Astrocyte (in vitro differentiated cells and primary cell): ENCODE measurements at regions not wholly inside any gene's neighbourhood (a gene's known extent, or its start where the extent isn't known, plus 50 kb on each side); places are given as distances from the start of the nearest gene placed in this dataset.

Experiments
- DNase-seq: peaks from one replicate; pipeline ENCODE4 v3.0.0-alpha.2; 2010; ENCODE audit warnings: low read depth
- FAIRE-seq: peaks from 2 replicates; lab custom pipeline; 2011; peaks lifted over from hg19 to GRCh38; lab: Jason Lieb, UNC
- H2AFZ ChIP-seq: 2 replicates; pipeline ENCODE4 v1.6.0; 2012; ENCODE audit warnings: low read depth, low read length, inconsistent platforms
- H3K27ac ChIP-seq: 2 replicates; pipeline ENCODE4 v1.5.1; 2011; ENCODE audit warnings: low read depth, low read length, inconsistent platforms
- H3K27me3 ChIP-seq: 2 replicates; pipeline ENCODE4 v1.6.0; 2011; ENCODE audit warnings: low read length, inconsistent platforms; ENCODE audit not compliant: insufficient read depth
- H3K36me3 ChIP-seq: 2 replicates; pipeline ENCODE4 v1.5.1; 2011; ENCODE audit warnings: low read length, inconsistent platforms; ENCODE audit not compliant: insufficient read depth
- H3K4me1 ChIP-seq: 2 replicates; pipeline ENCODE4 v1.5.1; 2011; ENCODE audit warnings: low read length, inconsistent platforms; ENCODE audit not compliant: insufficient read depth
- H3K4me2 ChIP-seq: 2 replicates; pipeline ENCODE4 v1.6.0; 2012; ENCODE audit warnings: low read length, inconsistent platforms
- H3K4me3 ChIP-seq: 2 replicates; pipeline ENCODE4 v1.5.1; 2011; ENCODE audit warnings: low read depth, mild to moderate bottlenecking, low read length, inconsistent platforms; ENCODE audit not compliant: insufficient read depth
- H3K79me2 ChIP-seq: 2 replicates; pipeline ENCODE4 v1.6.0; 2012; ENCODE audit warnings: mild to moderate bottlenecking, low read length, inconsistent platforms; ENCODE audit not compliant: insufficient read depth
- H3K9ac ChIP-seq: 2 replicates; pipeline ENCODE4 v1.6.0; 2012; ENCODE audit warnings: mild to moderate bottlenecking, low read length, inconsistent platforms
- H3K9me3 ChIP-seq: 2 replicates; pipeline ENCODE4 v1.5.1; 2012; ENCODE audit warnings: low read depth, mild to moderate bottlenecking, low read length, inconsistent platforms; ENCODE audit not compliant: insufficient read depth
- H4K20me1 ChIP-seq: 2 replicates; pipeline ENCODE4 v1.6.0; 2012; ENCODE audit warnings: low read length, inconsistent platforms; ENCODE audit not compliant: insufficient read depth
- H3K27ac Mint-ChIP-seq: one replicate; pipeline ENCODE4 v1.8.0; 2021; ENCODE audit warnings: mild to moderate bottlenecking, mixed read lengths; ENCODE audit not compliant: unreplicated experiment
- H3K27me3 Mint-ChIP-seq: one replicate; pipeline ENCODE4 v1.8.0; 2021; ENCODE audit warnings: low read depth, mixed read lengths; ENCODE audit not compliant: unreplicated experiment
- H3K36me3 Mint-ChIP-seq: one replicate; pipeline ENCODE4 v1.8.0; 2021; ENCODE audit warnings: low read depth, mixed read lengths; ENCODE audit not compliant: unreplicated experiment
- H3K4me1 Mint-ChIP-seq: one replicate; pipeline ENCODE4 v1.8.0; 2021; ENCODE audit warnings: low read depth, mixed read lengths; ENCODE audit not compliant: unreplicated experiment
- H3K4me3 Mint-ChIP-seq: one replicate; pipeline ENCODE4 v1.8.0; 2021; ENCODE audit warnings: mild to moderate bottlenecking, moderate library complexity, mixed read lengths; ENCODE audit not compliant: unreplicated experiment
- H3K9me3 Mint-ChIP-seq: one replicate; pipeline ENCODE4 v1.8.0; 2021; ENCODE audit warnings: mild to moderate bottlenecking, mixed read lengths; ENCODE audit not compliant: unreplicated experiment
- CTCF ChIP-seq: IDR thresholded peaks from 2 replicates; pipeline ENCODE4 v1.5.1; 2011; ENCODE audit warnings: low read depth, mild to moderate bottlenecking, inconsistent platforms, low read length, moderate library complexity; ENCODE audit not compliant: insufficient read depth
- EZH2 ChIP-seq: IDR thresholded peaks from 2 replicates; pipeline ENCODE4 v1.6.1; 2012; ENCODE audit warnings: mild to moderate bottlenecking, low read length, inconsistent platforms; ENCODE audit not compliant: insufficient read depth

- Mint-ChIP-seq H3K27ac (no peak overlapping the region), H3K4me1 (peaks cover 19% of the 10 kb centered on the region), H3K4me3 (no peak overlapping the region), H3K9me3 (no peaks in the 10 kb centered on the region), H3K27me3 (peaks cover 7% of the 10 kb centered on the region), H3K36me3 (no peaks in the 10 kb centered on the region)
- H2AFZ ChIP-seq = no peak overlapping the region
- no peak overlapping the region for H3K4me2 ChIP-seq
- DNase-seq = no peak
- H3K79me2 ChIP-seq = no peaks in the 10 kb centered on the region
- no peaks in the 10 kb centered on the region for H3K36me3 ChIP-seq
- H4K20me1 ChIP-seq = no peaks in the 10 kb centered on the region
- peaks cover 11% of the 10 kb centered on the region for H3K4me1 ChIP-seq
- H3K9ac ChIP-seq = no peak overlapping the region
- FAIRE-seq = no peak
- peaks cover 3% of the 10 kb centered on the region for H3K9me3 ChIP-seq
- TF ChIP-seq CTCF (no peak), EZH2 (no peak)
- H3K27me3 ChIP-seq = no peaks in the 10 kb centered on the region
- no peak overlapping the region for H3K27ac ChIP-seq
- H3K4me3 ChIP-seq = no peak overlapping the region
These were observed 76.9 kb upstream of the YWHAQ start for GRCh38 chr2:9707611-9708160.

- Histone ChIP-seq H4K20me1 (no peaks in the 10 kb centered on the region), H3K27ac (no peak overlapping the region), H3K9me3 (peaks cover 3% of the 10 kb centered on the region), H3K4me1 (no peaks in the 10 kb centered on the region), H2AFZ (no peak overlapping the region), H3K4me2 (no peak overlapping the region), H3K9ac (no peak overlapping the region), H3K27me3 (no peaks in the 10 kb centered on the region), H3K4me3 (no peak overlapping the region), H3K79me2 (no peaks in the 10 kb centered on the region), H3K36me3 (no peaks in the 10 kb centered on the region)
- no peaks in the 10 kb centered on the region for H3K36me3 Mint-ChIP-seq
- no peaks in the 10 kb centered on the region for H3K9me3 Mint-ChIP-seq
- no peak for TF ChIP-seq CTCF
- no peak for TF ChIP-seq EZH2
- no peak overlapping the region for H3K27ac Mint-ChIP-seq
- no peak for FAIRE-seq
- no peak overlapping the region for H3K4me3 Mint-ChIP-seq
- H3K4me1 Mint-ChIP-seq = peaks cover 10% of the 10 kb centered on the region
- H3K27me3 Mint-ChIP-seq = peaks cover 7% of the 10 kb centered on the region
- no peak for DNase-seq
These were observed 78.1 kb upstream of the YWHAQ start for GRCh38 chr2:9708683-9709538.
